ENCODE measurements at regions not wholly inside any gene's neighbourhood (a gene's known extent, or its start where the extent isn't known, plus 50 kb on each side); places are given as distances from the start of the nearest gene placed in this dataset.

- Histone ChIP-seq H2BK15ac (ENCODE audit: low read length) (no peak overlapping the region), H3K27ac (replicated peaks; ENCODE audit: low read length) (no peak overlapping the region), H3K9ac (ENCODE audit: low read depth, low read length, poor library complexity) (no peak overlapping the region), H4K8ac (ENCODE audit: low read depth, low read length) (no peak overlapping the region), H3K4ac (ENCODE audit: low read length) (no peak overlapping the region), H4K91ac (ENCODE audit: low read depth, low read length, poor library complexity) (no peak overlapping the region), H2AK5ac (ENCODE audit: low read depth, low read length) (no peak overlapping the region), H3K27me3 (ENCODE audit: control insufficient read depth in 3 of 3, insufficient read depth in 3 of 3, low read depth in 1 of 3, low read length in 3 of 3) (peaks cover 0 to 6% (median 0%) of the 10 kb centered on the region in 3 experiments), H2BK12ac (ENCODE audit: low read length) (no peak overlapping the region), H2BK120ac (ENCODE audit: low read depth, low read length) (no peak overlapping the region), H3K18ac (ENCODE audit: low read length) (no peak overlapping the region), H2AFZ (ENCODE audit: low read length) (no peak overlapping the region), H3K36me3 (replicated peaks in 1 of 2; ENCODE audit: control insufficient read depth in 2 of 2, insufficient read depth in 2 of 2, low read length in 2 of 2) (no peaks in the 10 kb centered on the region), H3K9me3 (replicated peaks in 1 of 2; ENCODE audit: control insufficient read depth in 2 of 2, insufficient read depth in 1 of 2, low read depth in 1 of 2, low read length in 2 of 2) (peaks cover 0 to 11% of the 10 kb centered on the region in 2 donors), H3K4me1 (ENCODE audit: control insufficient read depth in 2 of 2, insufficient read depth in 1 of 2, low read depth in 1 of 2, low read length in 2 of 2) (no peaks in the 10 kb centered on the region), H3K4me2 (ENCODE audit: insufficient read depth, low read length, poor library complexity, severe bottlenecking) (no peak overlapping the region), H3K79me1 (ENCODE audit: low read depth, low read length) (no peaks in the 10 kb centered on the region), H3K4me3 (ENCODE audit: low read length in 2 of 2) (no peak overlapping the region), H2BK5ac (ENCODE audit: low read length) (no peak overlapping the region), H3K23ac (ENCODE audit: low read depth, low read length, poor library complexity) (no peak overlapping the region), H3K14ac (ENCODE audit: low read length) (no peak overlapping the region)
- DNase-seq (ENCODE audit: low spot score) = no peak
- no CpG with 5 or more reads among the region's 11 CpGs for WGBS, 2 donors (ENCODE audit: extremely low coverage in 2 of 2, insufficient read length in 2 of 2, insufficient replicate concordance in 1 of 2)
Observed at GRCh38 chr2:172366596-172367150, 60.7 kb upstream of the ITGA6 start.

DNA sequence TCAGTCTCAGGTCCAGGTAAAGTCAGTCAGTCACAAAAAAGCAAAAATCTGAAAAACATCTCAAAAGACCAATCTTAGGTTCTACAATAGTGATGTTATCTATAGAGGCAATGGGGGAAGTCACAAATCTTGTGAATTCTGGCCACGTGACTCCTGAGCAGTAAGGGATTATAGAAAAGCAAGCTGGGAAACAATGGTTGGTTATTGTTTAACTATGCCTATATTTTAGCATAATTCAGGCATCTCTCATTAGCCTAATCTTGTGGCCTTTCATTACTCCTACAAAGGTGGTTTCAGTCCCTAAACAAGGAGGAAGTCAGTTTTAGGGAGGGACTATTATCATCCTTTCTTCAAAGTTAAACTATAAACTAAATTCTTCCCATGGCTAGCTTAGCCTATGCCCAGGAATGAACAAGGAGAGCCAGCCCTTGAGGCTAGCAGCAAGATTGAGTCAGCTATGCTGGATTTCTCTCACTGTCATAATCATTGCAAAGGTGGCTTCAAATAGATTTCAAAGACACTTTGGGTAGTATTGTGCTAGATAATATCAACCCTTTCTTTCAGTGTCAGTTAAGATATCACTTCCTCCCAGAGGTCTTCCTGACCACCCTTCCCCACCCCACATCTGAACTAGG lies 56.4 kb upstream of the ITGA6 start:
- H3K18ac ChIP-seq (ENCODE audit: low read length) = no peak overlapping the region
- H2AFZ ChIP-seq (ENCODE audit: low read length) = no peak overlapping the region
- no peak overlapping the region for H3K4me3 ChIP-seq (ENCODE audit: low read length in 2 of 2)
- H3K27ac ChIP-seq (replicated peaks; ENCODE audit: low read length) = no peak overlapping the region
- no peak overlapping the region for H2BK12ac ChIP-seq (ENCODE audit: low read length)
- no peak for DNase-seq (ENCODE audit: low spot score)
- H3K4me1 ChIP-seq (ENCODE audit: control insufficient read depth in 2 of 2, insufficient read depth in 1 of 2, low read depth in 1 of 2, low read length in 2 of 2) = peaks cover 0 to 1% of the 10 kb centered on the region in 2 donors
- no peak overlapping the region for H3K4me2 ChIP-seq (ENCODE audit: insufficient read depth, low read length, poor library complexity, severe bottlenecking)
- no peak overlapping the region for H4K91ac ChIP-seq (ENCODE audit: low read depth, low read length, poor library complexity)
- no CpG with 5 or more reads among the region's 1 CpG for WGBS, 2 donors (ENCODE audit: extremely low coverage in 2 of 2, insufficient read length in 2 of 2, insufficient replicate concordance in 1 of 2)
- H4K8ac ChIP-seq (ENCODE audit: low read depth, low read length) = no peak overlapping the region
- no peak overlapping the region for H3K9ac ChIP-seq (ENCODE audit: low read depth, low read length, poor library complexity)
- no peaks in the 10 kb centered on the region for H3K36me3 ChIP-seq (replicated peaks in 1 of 2; ENCODE audit: control insufficient read depth in 2 of 2, insufficient read depth in 2 of 2, low read length in 2 of 2)
- peaks cover 0 to 11% of the 10 kb centered on the region in 2 donors for H3K9me3 ChIP-seq (replicated peaks in 1 of 2; ENCODE audit: control insufficient read depth in 2 of 2, insufficient read depth in 1 of 2, low read depth in 1 of 2, low read length in 2 of 2)
- no peak overlapping the region for H3K23ac ChIP-seq (ENCODE audit: low read depth, low read length, poor library complexity)
- H3K27me3 ChIP-seq (ENCODE audit: control insufficient read depth in 3 of 3, insufficient read depth in 3 of 3, low read depth in 1 of 3, low read length in 3 of 3) = peaks cover 0 to 31% (median 0%) of the 10 kb centered on the region in 3 experiments
- H3K4ac ChIP-seq (ENCODE audit: low read length) = no peak overlapping the region
- no peak overlapping the region for H2BK120ac ChIP-seq (ENCODE audit: low read depth, low read length)
- no peak overlapping the region for H2BK5ac ChIP-seq (ENCODE audit: low read length)
- no peak overlapping the region for H3K14ac ChIP-seq (ENCODE audit: low read length)
- no peaks in the 10 kb centered on the region for H3K79me1 ChIP-seq (ENCODE audit: low read depth, low read length)
- H2BK15ac ChIP-seq (ENCODE audit: low read length) = no peak overlapping the region
- H2AK5ac ChIP-seq (ENCODE audit: low read depth, low read length) = no peak overlapping the region

DNA sequence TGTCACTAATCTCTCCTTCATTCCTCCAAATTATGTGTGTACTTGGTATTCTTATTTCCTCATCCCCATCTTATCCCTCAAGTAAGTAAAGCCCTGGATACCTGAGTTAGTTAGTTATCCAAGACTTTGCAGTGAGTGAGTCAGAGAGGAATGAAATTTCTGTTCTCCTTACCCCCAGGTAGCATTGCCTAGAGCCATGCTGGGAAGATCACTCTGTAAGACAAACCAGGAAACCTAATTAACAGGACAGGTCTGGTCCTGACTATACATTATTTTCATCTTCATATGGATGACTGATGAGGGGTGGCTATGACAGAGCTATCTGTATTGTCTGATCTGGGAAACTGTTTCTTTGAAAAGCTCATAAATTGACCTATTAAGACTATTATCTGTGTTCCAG lies 55.0 kb upstream of the ITGA6 start:
- DNase-seq (ENCODE audit: low spot score) = no peak
- Histone ChIP-seq H3K18ac (ENCODE audit: low read length) (no peak overlapping the region), H3K9me3 (replicated peaks in 1 of 2; ENCODE audit: control insufficient read depth in 2 of 2, insufficient read depth in 1 of 2, low read depth in 1 of 2, low read length in 2 of 2) (peaks cover 0 to 11% of the 10 kb centered on the region in 2 donors), H3K9ac (ENCODE audit: low read depth, low read length, poor library complexity) (no peak overlapping the region), H3K4ac (ENCODE audit: low read length) (no peak overlapping the region), H3K23ac (ENCODE audit: low read depth, low read length, poor library complexity) (no peak overlapping the region), H3K4me1 (ENCODE audit: control insufficient read depth in 2 of 2, insufficient read depth in 1 of 2, low read depth in 1 of 2, low read length in 2 of 2) (peaks cover 0 to 1% of the 10 kb centered on the region in 2 donors), H2BK15ac (ENCODE audit: low read length) (no peak overlapping the region), H2BK5ac (ENCODE audit: low read length) (no peak overlapping the region), H2AFZ (ENCODE audit: low read length) (no peak overlapping the region), H2BK12ac (ENCODE audit: low read length) (no peak overlapping the region), H3K79me1 (ENCODE audit: low read depth, low read length) (no peaks in the 10 kb centered on the region), H3K14ac (ENCODE audit: low read length) (no peak overlapping the region), H3K27me3 (ENCODE audit: control insufficient read depth in 3 of 3, insufficient read depth in 3 of 3, low read depth in 1 of 3, low read length in 3 of 3) (peaks cover 0 to 44% (median 0%) of the 10 kb centered on the region in 3 experiments), H4K91ac (ENCODE audit: low read depth, low read length, poor library complexity) (no peak overlapping the region), H3K36me3 (replicated peaks in 1 of 2; ENCODE audit: control insufficient read depth in 2 of 2, insufficient read depth in 2 of 2, low read length in 2 of 2) (no peaks in the 10 kb centered on the region), H2BK120ac (ENCODE audit: low read depth, low read length) (no peak overlapping the region), H3K27ac (replicated peaks; ENCODE audit: low read length) (no peak overlapping the region), H4K8ac (ENCODE audit: low read depth, low read length) (no peak overlapping the region), H2AK5ac (ENCODE audit: low read depth, low read length) (no peak overlapping the region), H3K4me3 (ENCODE audit: low read length in 2 of 2) (no peak overlapping the region), H3K4me2 (ENCODE audit: insufficient read depth, low read length, poor library complexity, severe bottlenecking) (no peak overlapping the region)

- no peak overlapping the region for H4K91ac ChIP-seq (ENCODE audit: low read depth, low read length, poor library complexity)
- H2AK5ac ChIP-seq (ENCODE audit: low read depth, low read length) = no peak overlapping the region
- H3K9me3 ChIP-seq (replicated peaks in 1 of 2; ENCODE audit: control insufficient read depth in 2 of 2, insufficient read depth in 1 of 2, low read depth in 1 of 2, low read length in 2 of 2) = peaks cover 0 to 11% of the 10 kb centered on the region in 2 donors
- no peak overlapping the region for H3K23ac ChIP-seq (ENCODE audit: low read depth, low read length, poor library complexity)
- no peak overlapping the region for H4K8ac ChIP-seq (ENCODE audit: low read depth, low read length)
- H2BK15ac ChIP-seq (ENCODE audit: low read length) = no peak overlapping the region
- no peak overlapping the region for H3K4me2 ChIP-seq (ENCODE audit: insufficient read depth, low read length, poor library complexity, severe bottlenecking)
- H3K4me1 ChIP-seq (ENCODE audit: control insufficient read depth in 2 of 2, insufficient read depth in 1 of 2, low read depth in 1 of 2, low read length in 2 of 2) = peaks cover 0 to 1% of the 10 kb centered on the region in 2 donors
- no peak overlapping the region for H3K9ac ChIP-seq (ENCODE audit: low read depth, low read length, poor library complexity)
- no peak overlapping the region for H3K27ac ChIP-seq (replicated peaks; ENCODE audit: low read length)
- no peak for DNase-seq (ENCODE audit: low spot score)
- no peaks in the 10 kb centered on the region for H3K79me1 ChIP-seq (ENCODE audit: low read depth, low read length)
- no peaks in the 10 kb centered on the region for H3K36me3 ChIP-seq (replicated peaks in 1 of 2; ENCODE audit: control insufficient read depth in 2 of 2, insufficient read depth in 2 of 2, low read length in 2 of 2)
- H3K4ac ChIP-seq (ENCODE audit: low read length) = no peak overlapping the region
- H3K18ac ChIP-seq (ENCODE audit: low read length) = no peak overlapping the region
- no CpG with 5 or more reads among the region's 5 CpGs for WGBS, 2 donors (ENCODE audit: extremely low coverage in 2 of 2, insufficient read length in 2 of 2, insufficient replicate concordance in 1 of 2)
- no peak overlapping the region for H3K4me3 ChIP-seq (ENCODE audit: low read length in 2 of 2)
- H3K27me3 ChIP-seq (ENCODE audit: control insufficient read depth in 3 of 3, insufficient read depth in 3 of 3, low read depth in 1 of 3, low read length in 3 of 3) = peaks cover 0 to 48% (median 0%) of the 10 kb centered on the region in 3 experiments
- H2AFZ ChIP-seq (ENCODE audit: low read length) = no peak overlapping the region
- H2BK12ac ChIP-seq (ENCODE audit: low read length) = no peak overlapping the region
- no peak overlapping the region for H2BK120ac ChIP-seq (ENCODE audit: low read depth, low read length)
- no peak overlapping the region for H3K14ac ChIP-seq (ENCODE audit: low read length)
- H2BK5ac ChIP-seq (ENCODE audit: low read length) = no peak overlapping the region
Observed at GRCh38 chr2:172373076-172373475, 54.3 kb upstream of the ITGA6 start.
